HG03521 (cell line): ENCODE measurements at regions not wholly inside any gene's neighbourhood (a gene's known extent, or its start where the extent isn't known, plus 50 kb on each side); places are given as distances from the start of the nearest gene placed in this dataset.

Source experiments
- ATAC-seq: cut with Tn5 transposase; IDR thresholded peaks from one replicate; pipeline ENCODE4 v1.9.1; 2021; ENCODE audit warnings: mild to moderate bottlenecking, moderate library complexity; ENCODE audit not compliant: unreplicated experiment

GRCh38 chr7:121575194-121575765 lies 179.2 kb upstream of the FAM3C start:
- ATAC-seq = no peak

GRCh38 chr7:121574109-121574508 lies 178.0 kb upstream of the FAM3C start:
- no peak for ATAC-seq

- no peak for ATAC-seq
These were observed 176.5 kb upstream of the FAM3C start for GRCh38 chr7:121572615-121573014.

- ATAC-seq = no peak
These were observed 174.3 kb upstream of the FAM3C start for GRCh38 chr7:121570365-121570764.

GRCh38 chr7:121563177-121563576 lies 167.1 kb upstream of the FAM3C start:
- no peak for ATAC-seq

- ATAC-seq = no peak
These were observed 166.2 kb upstream of the FAM3C start for GRCh38 chr7:121562259-121562658.

- ATAC-seq = no peak
These were observed 165.6 kb upstream of the FAM3C start for GRCh38 chr7:121561717-121562116.

- no peak for ATAC-seq
These were observed 164.3 kb upstream of the FAM3C start for GRCh38 chr7:121560267-121560990.

GRCh38 chr7:121558288-121558687 lies 162.2 kb upstream of the FAM3C start:
- ATAC-seq = no peak

- ATAC-seq = no peak
These were observed 161.2 kb upstream of the FAM3C start for GRCh38 chr7:121557034-121557892.

GRCh38 chr7:121555558-121555957 lies 159.4 kb upstream of the FAM3C start:
- ATAC-seq = no peak

- no peak for ATAC-seq
These were observed 151.5 kb upstream of the FAM3C start for GRCh38 chr7:121547544-121548092.

- ATAC-seq = no peak
These were observed 150.8 kb upstream of the FAM3C start for GRCh38 chr7:121546632-121547543.

- ATAC-seq = no peak
These were observed 149.3 kb upstream of the FAM3C start for GRCh38 chr7:121545418-121545817.

- ATAC-seq = peak; percentile 58
These were observed 148.6 kb upstream of the FAM3C start for GRCh38 chr7:121544726-121545125.

GRCh38 chr7:121544238-121544637 lies 148.1 kb upstream of the FAM3C start:
- ATAC-seq = no peak

- ATAC-seq = no peak
These were observed 145.3 kb upstream of the FAM3C start for GRCh38 chr7:121541457-121541856.

GRCh38 chr7:121540138-121540537 lies 144.0 kb upstream of the FAM3C start:
- ATAC-seq = no peak

- ATAC-seq = no peak
These were observed 140.9 kb upstream of the FAM3C start for GRCh38 chr7:121537031-121537430.
